ENCODE measurements at regions not wholly inside any gene's neighbourhood (a gene's known extent, or its start where the extent isn't known, plus 50 kb on each side); places are given as distances from the start of the nearest gene placed in this dataset.

- TF ChIP-seq CTCF (IDR thresholded peaks at IDR 0.05 in 4 of 5, conservative IDR thresholded peaks at IDR 0.05 in 1 of 5) (no peak), POLR2A (IDR thresholded peaks at IDR 0.05) (no peak)
These were observed 50.5 kb upstream of the EPS8L3 start for GRCh38 chr1:109814223-109814622.
